Tibial nerve (tissue), 4 donors: ENCODE measurements at regions not wholly inside any gene's neighbourhood (a gene's known extent, or its start where the extent isn't known, plus 50 kb on each side); places are given as distances from the start of the nearest gene placed in this dataset.
"Not testable (repeated sequence)": the region's sequence is repeated elsewhere in the genome, so short reads cannot be mapped to it uniquely, and the experiment has no call there.

Source experiments
- DNase-seq, 2 donors: peaks; one replicate each; pipeline ENCODE4 v3.0.0-alpha.2; 2019; ENCODE audit warnings: low spot score in 2 of 2
- H3K27ac ChIP-seq, 4 donors: fragments of 200-600 bp; sonication (generic) in 3 of 4; one replicate each; pipeline ENCODE4 v1.5.1; 2017 to 2019; ENCODE audit warnings: mild to moderate bottlenecking in 1 of 4
- H3K27me3 ChIP-seq, 2 donors: fragments of 200-600 bp; sonication (generic) in 1 of 2; one replicate each; pipeline versions ENCODE4 v1.5.1 to v1.6.0; 2017 to 2019
- H3K36me3 ChIP-seq, 3 donors: fragments of 200-600 bp; sonication (generic); one replicate each; pipeline ENCODE4 v1.5.1; 2018 to 2019
- H3K4me1 ChIP-seq, 4 donors: fragments of 200-600 bp; sonication (generic) in 3 of 4; one replicate each; pipeline ENCODE4 v1.5.1; 2017 to 2019
- H3K4me3 ChIP-seq, 4 donors: fragments of 200-600 bp; sonication (generic) in 3 of 4; one replicate each; pipeline ENCODE4 v1.5.1; 2017 to 2019; ENCODE audit warnings: mild to moderate bottlenecking in 1 of 4, moderate library complexity in 1 of 4
- H3K9me3 ChIP-seq, 4 donors: fragments of 200-600 bp; sonication (generic) in 3 of 4; one replicate each; pipeline ENCODE4 v1.5.1; 2017 to 2019
- EP300 ChIP-seq, 2 donors: sonication (generic); formaldehyde crosslinking; IDR thresholded peaks; one replicate each; pipeline ENCODE4 v1.6.1; 2017; ENCODE audit warnings: antibody characterized with exemption in 2 of 2, mild to moderate bottlenecking in 1 of 2
- POLR2A ChIP-seq, 2 donors: fragments of 450-650 bp; IDR thresholded peaks; one replicate each; pipeline ENCODE4 v1.6.1; 2017; ENCODE audit warnings: antibody characterized with exemption in 2 of 2, mild to moderate bottlenecking in 2 of 2, moderate library complexity in 2 of 2
- WGBS, 2 donors: methylation state at CpG; one replicate each; pipeline ENCODE4 v1.1.5; 2018; 5-methylcytosine and 5-hydroxymethylcytosine counted together
- TF ChIP-seq, protein P1 (sequence below), 5 experiments: fragments of 200-600 bp in 3 of 5; fragments of 450-650 bp in 2 of 5; sonication (generic) in 3 of 5; IDR thresholded peaks; one replicate each; pipeline ENCODE4 v1.5.1; 2016 to 2019; ENCODE audit warnings: antibody characterized with exemption in 5 of 5, mild to moderate bottlenecking in 3 of 5, moderate library complexity in 2 of 5

GRCh38 chr17:14541714-14542113 is 240.8 kb downstream of the HS3ST3B1 start:
- H3K27me3 ChIP-seq: no peaks in the 10 kb centered on the region
- H3K9me3 ChIP-seq: peaks cover 0 to 20% (median 2%) of the 10 kb centered on the region in 4 donors
- no peaks in the 10 kb centered on the region for H3K4me1 ChIP-seq
- H3K4me3 ChIP-seq: no peak overlapping the region
- no peak for TF ChIP-seq POLR2A (IDR thresholded peaks at IDR 0.05)
- no peak for TF ChIP-seq EP300 (IDR thresholded peaks at IDR 0.05)
- TF ChIP-seq, protein P1, sequence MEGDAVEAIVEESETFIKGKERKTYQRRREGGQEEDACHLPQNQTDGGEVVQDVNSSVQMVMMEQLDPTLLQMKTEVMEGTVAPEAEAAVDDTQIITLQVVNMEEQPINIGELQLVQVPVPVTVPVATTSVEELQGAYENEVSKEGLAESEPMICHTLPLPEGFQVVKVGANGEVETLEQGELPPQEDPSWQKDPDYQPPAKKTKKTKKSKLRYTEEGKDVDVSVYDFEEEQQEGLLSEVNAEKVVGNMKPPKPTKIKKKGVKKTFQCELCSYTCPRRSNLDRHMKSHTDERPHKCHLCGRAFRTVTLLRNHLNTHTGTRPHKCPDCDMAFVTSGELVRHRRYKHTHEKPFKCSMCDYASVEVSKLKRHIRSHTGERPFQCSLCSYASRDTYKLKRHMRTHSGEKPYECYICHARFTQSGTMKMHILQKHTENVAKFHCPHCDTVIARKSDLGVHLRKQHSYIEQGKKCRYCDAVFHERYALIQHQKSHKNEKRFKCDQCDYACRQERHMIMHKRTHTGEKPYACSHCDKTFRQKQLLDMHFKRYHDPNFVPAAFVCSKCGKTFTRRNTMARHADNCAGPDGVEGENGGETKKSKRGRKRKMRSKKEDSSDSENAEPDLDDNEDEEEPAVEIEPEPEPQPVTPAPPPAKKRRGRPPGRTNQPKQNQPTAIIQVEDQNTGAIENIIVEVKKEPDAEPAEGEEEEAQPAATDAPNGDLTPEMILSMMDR (IDR thresholded peaks at IDR 0.05): no peak
- H3K36me3 ChIP-seq: no peaks in the 10 kb centered on the region
- 77 to 86% methylated on average over 2 of the region's 2 CpGs for WGBS, 2 donors
- H3K27ac ChIP-seq: no peak overlapping the region
- DNase-seq: no peak

DNA sequence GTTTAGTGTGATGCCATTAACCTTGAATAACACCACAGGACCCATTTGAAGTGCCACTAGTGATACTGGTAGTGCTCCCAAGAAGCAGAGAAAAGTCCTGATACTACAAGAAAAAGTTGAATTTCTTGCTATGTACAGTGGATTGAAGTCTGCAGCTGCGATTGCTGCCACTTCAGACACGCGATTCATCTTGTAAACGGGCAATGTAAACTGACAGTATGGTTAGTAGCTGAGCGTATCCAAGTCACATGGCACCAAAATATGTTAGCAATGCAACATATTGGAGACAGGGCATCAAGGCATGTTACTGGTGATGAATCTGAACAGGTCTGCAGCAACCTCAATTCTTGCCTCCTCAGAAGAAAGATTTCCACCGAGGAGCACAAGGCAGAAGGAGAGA is 238.9 kb downstream of the HS3ST3B1 start:
- Histone ChIP-seq H3K27ac (no peak overlapping the region), H3K36me3 (no peaks in the 10 kb centered on the region), H3K9me3 (peaks cover 0 to 22% (median 2%) of the 10 kb centered on the region in 4 donors), H3K4me1 (no peaks in the 10 kb centered on the region), H3K27me3 (no peaks in the 10 kb centered on the region), H3K4me3 (no peak overlapping the region)
- TF ChIP-seq, protein P1 (IDR thresholded peaks at IDR 0.05): no peak
- TF ChIP-seq EP300 (IDR thresholded peaks at IDR 0.05) (no peak), POLR2A (IDR thresholded peaks at IDR 0.05) (no peak)
- DNase-seq: no peak
- 90 to 92% methylated on average over 6 of the region's 6 CpGs for WGBS, 2 donors

GRCh38 chr17:14532242-14532641 is 231.4 kb downstream of the HS3ST3B1 start:
- 90 to 91% methylated on average over 3 of the region's 3 CpGs for WGBS, 2 donors
- DNase-seq: not testable (repeated sequence)

GRCh38 chr17:14525551-14526455 is 224.9 kb downstream of the HS3ST3B1 start:
- WGBS, 2 donors: 57 to 64% methylated on average over 5 of the region's 5 CpGs
- Histone ChIP-seq H3K27ac (no peak overlapping the region), H3K9me3 (peaks cover 0 to 9% (median 0%) of the 10 kb centered on the region in 4 donors), H3K27me3 (no peaks in the 10 kb centered on the region), H3K4me1 (no peaks in the 10 kb centered on the region), H3K4me3 (no peak overlapping the region), H3K36me3 (no peaks in the 10 kb centered on the region)
- DNase-seq: no peak
- TF ChIP-seq, protein P1 (IDR thresholded peaks at IDR 0.05): no peak
- TF ChIP-seq EP300 (IDR thresholded peaks at IDR 0.05) (no peak), POLR2A (IDR thresholded peaks at IDR 0.05) (no peak)

More at GRCh38 chr17:14532242-14532641, 231.4 kb downstream of the HS3ST3B1 start:
- H3K36me3 ChIP-seq, H3K27me3 ChIP-seq, H3K4me3 ChIP-seq, H3K27ac ChIP-seq, H3K4me1 ChIP-seq: not testable (repeated sequence)
- H3K9me3 ChIP-seq: peaks cover 0 to 33% (median 1%) of the 10 kb centered on the region in 4 donors

DNA sequence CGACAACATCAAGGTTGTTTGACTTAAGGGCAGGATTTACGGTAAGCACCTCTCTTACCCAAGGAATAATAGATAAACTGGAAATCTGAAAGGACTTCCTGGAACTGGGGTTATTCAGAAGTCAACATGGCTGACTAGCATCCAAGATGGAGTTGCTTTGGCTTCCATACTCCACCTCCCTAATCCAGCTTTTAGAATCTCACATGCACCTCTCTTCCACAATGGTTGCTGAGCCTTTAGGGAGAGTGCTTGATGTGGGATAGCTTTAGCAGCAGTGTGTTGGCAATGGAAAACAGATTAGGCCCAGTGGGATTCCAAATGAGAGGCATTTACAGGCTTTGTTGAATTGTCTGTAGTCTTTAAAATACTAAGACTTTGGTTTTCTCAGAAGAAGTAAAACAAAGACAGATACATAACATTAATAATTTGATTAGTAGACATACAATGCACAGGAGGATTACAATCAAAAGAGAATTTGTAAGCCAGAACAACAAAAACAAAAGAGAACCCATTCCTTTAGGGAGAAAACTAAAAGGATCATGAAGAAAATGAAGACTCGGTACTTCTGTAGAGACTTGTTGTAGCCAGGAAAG is 222.0 kb downstream of the HS3ST3B1 start:
- no peak for TF ChIP-seq POLR2A (IDR thresholded peaks at IDR 0.05)
- TF ChIP-seq EP300 (IDR thresholded peaks at IDR 0.05): no peak
- TF ChIP-seq, protein P1 (IDR thresholded peaks at IDR 0.05): no peak
- DNase-seq: no peak
- 55 to 77% methylated on average over 3 of the region's 3 CpGs for WGBS, 2 donors
- no peaks in the 10 kb centered on the region for H3K27me3 ChIP-seq
- H3K4me3 ChIP-seq: no peak overlapping the region
- no peaks in the 10 kb centered on the region for H3K4me1 ChIP-seq
- no peak overlapping the region for H3K27ac ChIP-seq
- H3K9me3 ChIP-seq: no peaks in the 10 kb centered on the region
- no peaks in the 10 kb centered on the region for H3K36me3 ChIP-seq

DNA sequence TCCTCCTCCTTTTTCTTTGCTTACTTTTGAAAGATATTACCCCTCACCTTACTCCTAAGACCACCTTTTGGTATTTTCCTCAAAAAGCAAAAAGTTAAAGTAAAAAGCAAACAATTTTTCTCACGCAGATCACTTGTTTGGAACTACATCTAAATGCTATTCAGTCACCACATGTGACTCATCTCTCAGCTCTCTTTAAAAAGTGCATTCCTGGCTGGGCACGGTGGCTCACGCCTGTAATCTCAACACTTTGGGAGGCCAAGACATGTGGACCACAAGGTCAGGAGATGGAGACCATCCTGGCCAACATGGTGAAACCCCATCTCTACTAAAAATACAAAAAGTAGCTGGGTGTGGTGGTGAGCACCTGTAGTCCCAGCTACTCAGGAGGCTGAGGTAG is 218.0 kb downstream of the HS3ST3B1 start:
- DNase-seq, H3K4me1 ChIP-seq, H3K9me3 ChIP-seq, H3K4me3 ChIP-seq, H3K27me3 ChIP-seq, H3K27ac ChIP-seq, H3K36me3 ChIP-seq: not testable (repeated sequence)
- 82 to 83% methylated on average over 3 of the region's 3 CpGs for WGBS, 2 donors
